ENCODE measurements at regions not wholly inside any gene's neighbourhood (a gene's known extent, or its start where the extent isn't known, plus 50 kb on each side); places are given as distances from the start of the nearest gene placed in this dataset.
"Not testable (repeated sequence)": the region's sequence is repeated elsewhere in the genome, so short reads cannot be mapped to it uniquely, and the experiment has no call there.

DNA sequence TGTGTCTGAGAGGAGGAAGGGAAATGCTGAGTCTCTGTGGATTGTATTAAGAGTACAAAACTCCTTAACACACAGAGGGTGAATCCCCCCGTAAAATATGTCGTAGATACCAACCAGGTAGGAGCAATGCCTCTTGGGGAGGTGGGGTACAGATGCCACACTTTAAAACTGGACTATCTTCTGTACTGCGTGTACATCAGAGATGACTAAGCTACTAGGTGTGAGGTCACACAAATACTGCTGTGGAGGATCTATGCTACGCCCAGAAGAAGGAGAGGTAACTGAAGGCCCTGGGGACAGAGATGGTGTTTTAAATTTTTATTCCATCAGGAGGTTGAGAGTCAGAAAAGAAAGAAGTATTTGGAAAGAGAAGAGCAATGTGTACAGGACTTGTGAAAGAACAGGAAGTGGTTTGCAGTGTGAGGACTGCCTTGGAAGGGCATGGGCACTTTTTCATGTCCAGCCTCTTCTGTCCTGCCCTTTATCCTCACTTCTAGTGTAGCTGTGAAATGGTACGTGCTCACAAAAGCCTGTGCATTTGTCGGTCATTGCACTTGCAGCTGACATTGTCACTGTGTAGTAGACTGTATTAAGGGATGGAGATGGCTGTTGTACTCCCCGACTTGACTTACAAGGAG, 287.8 kb upstream of the CHRM3 start:
- no peak for DNase-seq

DNA sequence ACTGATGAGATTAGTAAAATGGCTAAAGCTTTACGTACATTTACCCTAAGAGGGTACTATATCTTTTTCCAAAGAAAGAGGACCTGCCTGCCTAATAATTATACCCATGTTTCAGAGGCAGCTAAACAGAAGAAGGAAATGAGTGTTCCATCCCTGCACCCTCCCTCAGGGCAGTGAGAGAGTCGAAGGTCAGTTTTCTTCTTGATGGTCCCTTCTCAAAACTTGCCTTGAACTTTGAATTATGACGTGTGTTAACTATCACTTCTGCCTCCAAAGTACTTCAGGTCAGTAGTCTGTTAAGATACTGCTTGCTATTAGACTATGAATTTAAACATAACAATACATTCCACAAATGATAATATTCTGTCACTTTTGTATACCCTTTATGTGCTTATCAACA, 294.8 kb upstream of the CHRM3 start:
- DNase-seq: no peak

DNA sequence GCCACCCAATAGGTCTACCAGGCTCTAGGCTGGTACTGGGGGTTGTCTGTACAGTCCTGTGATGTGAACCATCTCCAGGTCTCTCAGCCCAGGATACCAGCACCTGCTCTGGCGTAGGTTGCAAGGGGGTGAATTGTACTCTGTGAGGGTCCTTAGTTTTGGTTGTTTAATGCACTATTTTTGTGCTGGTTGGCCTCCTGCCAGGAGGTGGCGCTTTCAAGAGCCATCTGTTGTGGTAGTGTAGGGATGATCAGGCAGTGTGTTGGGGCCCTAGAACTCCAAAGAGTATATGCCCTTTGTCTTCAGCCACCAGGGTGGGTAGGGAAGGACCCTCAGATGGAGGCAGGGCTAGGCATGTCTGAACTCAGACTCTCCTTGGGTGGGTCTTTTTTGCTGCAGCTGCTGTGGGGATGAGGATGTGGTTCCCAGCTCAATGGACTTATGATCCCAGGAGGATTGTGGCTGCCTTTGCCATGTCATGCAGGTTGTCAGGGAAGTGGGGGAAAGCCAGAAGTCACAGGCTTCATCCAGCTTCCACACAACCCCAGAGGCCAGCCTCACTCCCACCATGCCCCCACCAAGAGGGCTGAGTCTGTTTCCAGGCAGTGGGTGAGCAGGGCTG, 301.8 kb upstream of the CHRM3 start:
- no peak for DNase-seq

DNA sequence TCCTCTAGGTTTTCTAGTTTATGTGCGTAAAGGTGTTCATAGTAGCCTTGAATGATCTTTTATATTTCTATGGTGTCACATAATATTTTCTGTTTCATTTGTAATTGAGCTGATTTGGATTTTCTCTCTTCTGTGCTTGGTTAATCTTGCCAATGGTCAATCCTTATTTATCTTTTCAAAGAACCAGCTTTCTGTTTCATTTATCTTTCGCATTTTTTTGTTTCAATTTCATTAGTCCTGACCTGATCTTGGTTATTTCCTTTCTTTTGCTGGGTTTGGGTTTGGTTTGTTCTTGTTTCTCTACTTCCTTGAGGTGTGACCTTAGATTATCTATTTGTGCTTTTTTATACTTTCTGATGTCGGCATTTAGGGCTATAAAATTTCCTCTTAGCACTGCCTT, 304.4 kb upstream of the CHRM3 start:
- not testable (repeated sequence) for DNase-seq

DNA sequence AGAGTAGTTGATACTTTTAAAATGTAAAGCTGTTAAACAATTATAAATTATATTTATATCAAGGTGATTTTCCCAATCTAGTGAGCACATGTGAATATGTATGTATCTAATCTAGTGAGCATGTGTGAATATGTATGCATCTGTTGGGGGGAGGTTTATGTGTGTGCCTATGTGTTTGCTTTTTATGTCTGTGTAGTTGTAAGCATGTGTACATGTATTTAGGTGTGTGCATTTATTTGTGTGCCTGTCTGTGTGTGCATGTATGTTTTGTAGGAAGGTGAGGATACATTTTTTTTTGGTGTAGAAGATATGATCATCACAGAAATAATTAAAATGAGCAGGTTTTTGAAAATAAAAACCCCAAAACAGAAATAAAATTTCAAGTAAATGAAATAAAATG, 318.9 kb upstream of the CHRM3 start:
- DNase-seq: no peak

DNA sequence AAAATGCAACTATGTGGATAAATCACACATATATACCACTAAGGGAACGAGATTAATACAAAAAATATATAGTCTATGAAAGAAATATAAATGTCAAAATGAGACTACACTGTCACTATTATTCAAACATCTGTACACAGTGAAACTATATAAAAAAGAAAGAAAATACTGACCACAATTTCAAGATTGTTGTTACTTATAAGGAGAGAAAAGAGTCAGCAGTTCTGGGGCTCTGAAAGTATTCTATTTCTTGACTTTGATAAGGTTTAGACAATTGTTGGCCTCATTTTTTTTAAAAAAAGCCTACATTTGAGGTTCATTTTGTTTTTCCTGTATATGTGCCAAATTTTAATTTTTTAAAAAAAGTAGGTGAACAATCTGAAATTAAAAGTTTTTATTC, 319.3 kb upstream of the CHRM3 start:
- DNase-seq: no peak

DNA sequence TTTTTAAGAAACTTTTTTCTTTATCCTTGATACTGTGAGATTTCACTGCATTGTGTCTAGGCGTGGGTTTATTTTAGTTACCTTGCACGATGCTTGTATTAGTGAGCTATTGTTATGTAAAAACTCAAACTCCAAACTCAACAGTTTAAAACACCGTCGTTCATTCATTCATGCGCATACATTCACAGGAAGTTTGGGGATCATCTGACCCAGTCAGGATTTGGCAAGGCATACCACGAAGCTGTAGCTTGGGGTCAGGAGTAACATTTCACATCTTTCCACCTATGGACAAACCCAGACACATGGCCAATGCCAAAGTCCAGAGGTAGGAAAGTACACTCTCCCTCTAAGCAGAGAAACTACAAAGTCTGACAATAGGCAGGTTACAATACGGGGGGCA, 324.6 kb upstream of the CHRM3 start:
- DNase-seq: no peak

DNA sequence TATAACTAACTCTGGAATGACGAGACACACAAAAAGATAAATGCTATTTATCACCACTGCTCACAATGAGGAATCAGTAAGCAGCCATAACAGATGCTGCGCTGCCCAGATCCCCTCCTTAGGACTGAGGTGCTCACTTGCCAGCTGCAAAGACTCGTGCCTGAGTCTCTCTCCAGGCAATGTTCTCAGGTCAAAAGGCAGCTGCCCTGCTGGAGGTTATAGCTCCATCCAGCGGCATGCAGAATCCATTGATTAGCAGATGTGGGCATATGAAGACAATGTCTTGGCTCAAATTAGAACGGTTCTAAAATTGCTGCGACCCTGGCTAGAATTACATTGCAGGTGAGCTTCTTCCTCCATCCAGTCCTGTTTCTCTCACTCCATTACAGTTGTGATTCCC, 328.2 kb upstream of the CHRM3 start:
- no peak for DNase-seq

DNA sequence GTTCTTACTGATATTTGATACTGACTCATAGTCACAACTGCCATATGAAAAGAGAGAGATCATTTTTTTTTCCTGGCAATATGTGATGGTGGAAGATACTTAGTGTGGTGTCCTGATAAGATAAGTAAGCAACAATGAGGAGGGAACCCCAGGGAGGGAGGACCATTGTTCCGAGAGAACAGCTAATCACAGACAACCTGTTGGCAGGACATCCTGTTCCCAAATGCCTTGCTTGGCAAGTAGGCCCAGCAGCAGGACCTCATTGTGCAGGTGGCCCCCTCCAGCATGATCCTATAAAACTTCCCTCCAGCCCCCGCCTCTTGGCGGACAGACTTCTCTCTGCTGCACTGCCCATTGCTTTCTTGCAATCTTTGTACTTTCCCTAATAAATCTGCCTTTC, 329.4 kb upstream of the CHRM3 start:
- no peak for DNase-seq

DNA sequence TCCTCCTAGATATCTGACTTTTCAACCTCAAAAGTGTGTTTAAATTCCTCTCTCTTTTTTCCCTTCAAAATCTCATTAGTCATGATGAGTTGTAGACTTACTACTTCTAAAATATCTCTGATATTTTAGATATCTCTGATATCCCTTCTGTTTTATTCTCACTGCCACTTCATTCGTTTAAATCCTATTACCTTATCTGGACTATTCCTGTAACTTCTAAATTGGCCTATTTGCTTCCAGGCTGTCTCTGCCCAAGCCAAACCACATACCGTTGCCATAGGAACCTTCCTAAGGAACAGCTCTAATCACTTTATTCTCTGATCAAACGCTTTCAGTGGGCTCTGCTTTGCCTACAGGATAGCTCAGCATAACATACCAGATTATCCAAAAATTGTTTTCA, 333.1 kb upstream of the CHRM3 start:
- no peak for DNase-seq

DNA sequence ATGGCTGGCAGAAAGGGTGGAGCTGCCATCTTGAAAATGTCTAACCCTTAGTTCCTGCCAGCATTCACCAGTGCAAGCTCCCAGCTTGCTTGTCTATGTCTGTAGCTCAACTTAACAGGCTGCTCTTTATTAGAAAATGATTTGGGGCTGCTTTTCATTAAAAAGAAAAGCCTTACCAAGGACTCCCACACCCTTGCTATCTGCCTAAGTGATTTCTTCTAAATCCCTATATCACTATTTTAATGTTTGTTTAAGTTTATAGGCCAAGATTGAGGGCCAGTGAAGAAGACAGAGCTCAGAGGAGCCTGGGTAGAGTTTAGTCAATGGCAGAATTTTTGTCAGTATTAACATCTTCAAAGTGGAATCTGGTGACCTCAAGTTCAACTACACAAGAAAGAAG, 336.8 kb upstream of the CHRM3 start:
- no peak for DNase-seq

DNA sequence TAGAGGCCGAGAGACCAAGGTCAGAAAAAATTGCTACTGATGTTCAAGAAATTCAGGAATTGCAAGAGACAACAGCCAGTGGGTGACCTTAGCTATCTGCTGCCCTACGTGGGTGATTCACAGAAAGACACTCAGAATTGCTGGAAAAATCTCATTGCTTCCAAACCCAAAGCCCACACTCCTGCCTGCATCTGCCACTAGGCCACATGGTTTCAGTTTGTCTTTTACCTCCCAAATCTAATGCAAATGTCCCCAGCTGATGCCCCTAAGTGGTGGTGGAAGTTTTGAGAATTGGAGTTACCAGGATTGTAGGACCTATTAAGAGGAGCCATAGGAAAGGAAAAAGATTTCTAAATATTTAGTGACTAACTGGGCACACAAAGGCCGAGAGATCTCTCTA, 341.5 kb upstream of the CHRM3 start:
- DNase-seq: no peak

DNA sequence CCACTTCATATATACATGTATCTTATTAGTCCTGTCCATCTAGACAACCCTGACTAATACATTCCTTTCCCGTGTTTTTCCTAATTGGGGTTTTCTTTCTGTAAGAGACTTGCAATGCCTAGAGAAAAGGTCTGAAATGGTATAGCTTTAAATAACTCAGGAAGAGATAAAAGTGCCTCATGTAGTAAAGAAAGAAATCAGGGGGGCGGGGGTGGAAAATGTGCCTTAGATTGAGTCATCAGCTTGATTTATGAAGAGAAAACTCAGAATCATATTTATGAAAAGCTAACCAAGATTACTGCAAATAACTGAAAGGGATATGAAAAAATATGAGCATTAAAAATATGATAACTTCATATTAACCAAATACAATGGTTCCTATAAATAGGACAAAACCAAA, 345.8 kb upstream of the CHRM3 start:
- DNase-seq: no peak

DNA sequence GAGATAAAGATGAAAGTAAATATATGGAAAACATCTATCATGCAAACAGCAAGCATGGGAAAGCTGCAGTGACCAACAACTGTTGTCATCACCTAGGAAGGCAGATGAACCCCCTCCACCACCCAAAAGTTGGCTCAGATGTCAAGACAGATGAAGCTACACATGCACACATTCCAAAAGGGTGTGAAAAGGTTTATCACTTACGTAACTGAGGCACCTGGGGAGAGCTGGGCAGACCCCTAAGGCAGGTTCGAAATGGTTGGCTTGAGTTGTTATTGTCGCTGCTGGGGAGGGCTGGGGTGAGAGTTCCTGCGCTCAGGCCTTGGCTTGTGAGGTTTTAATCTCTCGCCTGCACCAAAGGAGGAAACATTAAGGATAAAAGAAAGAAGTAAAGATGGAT, 355.1 kb upstream of the CHRM3 start:
- DNase-seq: no peak

DNA sequence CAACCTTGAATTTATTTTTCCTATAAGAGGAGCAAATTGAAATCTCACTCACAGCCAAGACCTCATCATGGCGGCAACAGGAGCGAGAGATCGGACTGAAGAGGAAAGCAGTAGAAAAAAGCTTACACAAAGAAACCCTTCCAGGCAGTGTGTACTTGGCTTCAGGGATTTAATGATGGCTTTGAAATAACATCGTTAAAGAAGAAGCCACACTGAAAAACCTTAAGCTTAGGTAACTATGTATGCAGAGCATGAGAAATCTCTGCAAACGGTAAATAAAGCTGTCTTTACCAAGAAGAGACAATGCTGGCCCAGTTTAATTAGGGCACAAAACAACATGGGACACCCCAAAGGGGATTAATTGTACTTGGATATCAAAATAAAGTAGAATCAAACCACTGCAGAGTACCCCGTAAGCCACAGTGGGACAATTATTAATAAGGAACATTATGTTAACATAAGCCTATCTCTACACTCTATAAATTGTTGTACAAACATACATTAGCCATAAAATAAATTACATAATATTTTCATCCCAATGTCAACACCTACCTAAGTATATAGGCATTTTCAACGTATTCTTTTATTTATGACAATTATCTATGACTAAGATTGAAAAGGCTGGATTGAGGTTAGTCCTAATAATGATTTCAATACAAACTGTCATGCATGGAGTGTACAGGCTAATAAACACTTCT, 360.2 kb upstream of the CHRM3 start:
- no peak for DNase-seq

DNA sequence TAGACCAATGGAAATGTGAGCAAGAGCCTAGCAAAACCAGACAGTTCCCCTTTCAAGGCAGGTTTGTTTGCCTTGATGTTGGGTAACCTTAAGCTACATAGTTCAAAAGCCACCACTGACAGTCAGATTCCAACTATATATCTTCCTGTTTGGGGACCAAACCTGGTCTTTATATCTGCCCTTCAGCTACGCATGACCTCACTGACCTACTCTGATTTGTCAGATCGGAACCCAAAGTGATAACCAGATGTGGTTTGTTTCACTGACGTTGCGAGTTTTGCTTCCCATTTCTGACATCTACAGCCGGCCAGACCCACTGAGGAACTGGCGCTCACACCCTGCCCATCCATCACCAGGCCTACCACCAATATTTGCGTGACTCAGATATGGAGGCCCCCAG, 361.1 kb upstream of the CHRM3 start:
- no peak for DNase-seq

DNA sequence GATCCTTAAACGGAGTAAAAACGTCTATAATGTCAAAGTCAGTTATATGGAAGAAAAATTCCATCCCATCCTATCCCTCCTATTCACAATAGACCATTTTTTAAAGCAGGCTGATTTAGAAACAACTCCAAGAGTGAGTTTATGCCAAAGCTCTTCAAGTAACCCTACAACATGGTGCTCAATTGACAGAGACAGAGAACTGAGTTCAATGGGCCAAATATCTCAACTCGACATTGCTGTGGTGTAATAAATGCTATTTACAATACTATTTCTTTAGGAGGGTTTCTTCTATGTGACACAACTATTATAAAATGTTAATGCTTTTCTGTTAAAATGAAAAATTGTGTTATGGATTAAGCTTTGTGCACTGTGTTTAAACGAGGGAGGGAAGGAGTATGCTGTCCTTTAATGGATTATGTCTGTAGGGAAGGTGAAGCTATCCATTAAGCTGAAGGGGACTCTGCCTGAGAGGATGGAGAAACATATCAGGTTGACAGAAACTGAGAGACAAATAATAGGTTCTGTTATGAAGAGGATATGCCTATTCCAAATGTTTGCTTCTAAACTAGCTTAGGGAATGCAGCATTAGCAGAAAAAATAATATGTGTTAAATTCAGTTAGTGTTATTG, 362.5 kb upstream of the CHRM3 start:
- no peak for DNase-seq

DNA sequence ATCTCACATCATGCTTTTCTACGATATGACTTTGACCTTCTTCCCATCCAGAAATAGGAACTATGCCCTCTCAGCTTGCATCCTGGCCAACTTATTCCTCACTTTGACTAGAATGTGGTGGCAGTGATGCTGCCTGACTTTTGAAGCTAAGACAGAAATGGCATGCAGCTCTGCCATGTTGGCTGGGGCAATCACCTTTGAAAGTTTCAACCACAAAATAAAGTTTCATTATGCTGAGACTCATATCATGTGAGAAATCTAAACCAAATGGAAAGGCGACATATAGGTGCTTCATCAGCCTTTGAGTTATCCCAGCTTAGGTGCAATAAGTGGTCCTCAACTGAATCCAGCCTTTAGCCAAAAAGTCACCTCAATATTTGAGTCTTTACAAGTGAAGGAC, 370.0 kb upstream of the CHRM3 start:
- DNase-seq: no peak

DNA sequence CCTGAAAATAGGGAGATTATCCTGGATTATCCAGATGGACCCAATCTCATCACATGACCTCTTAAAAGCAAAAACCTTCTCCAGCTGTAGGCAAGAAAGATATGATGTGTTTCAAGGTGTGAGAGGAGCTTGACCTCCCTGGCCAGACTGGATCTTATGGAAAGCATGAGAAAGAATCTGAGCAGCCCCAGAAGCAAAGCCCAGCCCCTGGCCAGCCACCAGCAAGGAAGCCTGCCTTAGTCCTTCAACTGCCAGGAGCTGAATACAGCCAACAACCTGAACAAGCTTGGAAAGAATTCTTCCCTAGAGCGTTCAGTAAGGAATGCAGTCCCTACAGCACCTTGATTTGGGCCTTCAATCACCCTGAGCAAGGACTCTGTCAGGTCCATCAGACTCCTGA, 375.0 kb upstream of the CHRM3 start:
- no peak for DNase-seq

DNA sequence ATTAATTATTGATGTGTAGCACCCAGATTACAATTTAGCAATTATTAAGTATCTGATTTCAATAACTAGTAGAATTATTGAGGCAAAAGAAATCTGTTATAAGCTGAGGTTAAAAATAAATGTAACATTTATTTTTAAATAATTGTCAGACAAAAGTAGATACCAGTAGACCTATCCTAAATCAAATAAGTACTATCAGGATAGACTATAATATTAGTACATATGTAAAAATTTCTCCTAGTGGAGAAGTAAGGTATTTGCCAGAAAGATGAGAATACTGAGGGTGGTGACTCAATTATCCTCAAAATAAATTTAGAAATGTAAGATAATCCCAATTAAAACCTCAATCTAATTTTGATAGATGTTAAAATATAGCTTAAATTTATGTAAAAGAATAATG, 377.8 kb upstream of the CHRM3 start:
- DNase-seq: no peak

DNA sequence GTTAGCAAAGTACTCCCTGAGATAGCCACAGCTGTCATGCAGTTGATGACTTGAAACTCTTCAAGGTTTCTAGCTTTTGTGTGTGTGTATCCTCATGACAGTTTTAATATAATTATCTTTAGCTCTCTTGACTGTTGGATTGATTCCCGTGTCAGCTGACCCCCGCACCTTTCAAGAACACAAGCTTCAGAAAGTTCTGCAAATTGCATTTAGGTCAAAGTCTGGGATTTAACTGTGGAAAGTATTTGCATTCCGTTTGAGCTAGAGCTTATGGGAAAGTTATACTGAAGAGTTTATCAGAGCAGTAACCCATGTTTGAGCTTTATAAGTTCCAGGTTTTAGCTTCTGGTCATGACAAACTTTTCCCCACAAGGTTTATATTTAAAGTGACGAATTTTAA, 380.1 kb upstream of the CHRM3 start:
- DNase-seq: no peak

DNA sequence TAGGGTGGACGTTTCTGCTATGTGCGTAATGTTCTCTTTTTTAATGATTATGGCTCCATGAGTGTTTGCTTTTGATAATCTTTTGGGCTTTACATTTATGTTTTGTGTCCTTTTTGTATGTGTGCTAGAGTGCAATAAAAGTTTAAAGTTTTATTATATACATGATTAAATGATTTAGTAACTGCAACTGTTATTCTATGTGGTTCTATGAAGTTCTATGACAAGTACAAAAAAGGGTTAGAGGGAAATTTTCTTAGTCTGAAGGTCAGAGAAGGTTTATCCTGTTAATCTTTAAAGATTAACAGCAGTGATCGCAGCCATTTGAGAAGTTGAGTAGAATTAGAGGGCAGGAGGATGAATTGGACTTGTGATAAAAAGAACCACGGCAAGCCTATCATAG, 386.4 kb upstream of the CHRM3 start:
- no peak for DNase-seq

DNA sequence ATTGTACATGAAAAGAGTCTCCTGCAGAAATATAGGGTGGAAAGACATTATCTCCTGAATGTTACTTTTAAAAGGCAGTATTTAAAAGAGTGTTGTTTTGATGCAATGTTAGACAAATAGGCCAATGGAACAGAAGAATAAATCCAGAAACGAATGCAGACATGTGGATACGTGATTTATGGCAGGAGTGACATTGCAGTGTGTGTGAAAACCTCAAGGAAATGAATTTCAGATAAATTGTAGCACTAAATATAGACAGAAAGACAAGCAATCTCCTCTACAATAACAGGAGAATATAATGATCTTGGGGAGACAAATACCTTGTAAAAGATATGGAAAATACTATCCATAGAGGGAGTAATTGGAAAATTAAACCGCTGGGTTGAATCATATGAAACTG, 387.8 kb upstream of the CHRM3 start:
- no peak for DNase-seq

DNA sequence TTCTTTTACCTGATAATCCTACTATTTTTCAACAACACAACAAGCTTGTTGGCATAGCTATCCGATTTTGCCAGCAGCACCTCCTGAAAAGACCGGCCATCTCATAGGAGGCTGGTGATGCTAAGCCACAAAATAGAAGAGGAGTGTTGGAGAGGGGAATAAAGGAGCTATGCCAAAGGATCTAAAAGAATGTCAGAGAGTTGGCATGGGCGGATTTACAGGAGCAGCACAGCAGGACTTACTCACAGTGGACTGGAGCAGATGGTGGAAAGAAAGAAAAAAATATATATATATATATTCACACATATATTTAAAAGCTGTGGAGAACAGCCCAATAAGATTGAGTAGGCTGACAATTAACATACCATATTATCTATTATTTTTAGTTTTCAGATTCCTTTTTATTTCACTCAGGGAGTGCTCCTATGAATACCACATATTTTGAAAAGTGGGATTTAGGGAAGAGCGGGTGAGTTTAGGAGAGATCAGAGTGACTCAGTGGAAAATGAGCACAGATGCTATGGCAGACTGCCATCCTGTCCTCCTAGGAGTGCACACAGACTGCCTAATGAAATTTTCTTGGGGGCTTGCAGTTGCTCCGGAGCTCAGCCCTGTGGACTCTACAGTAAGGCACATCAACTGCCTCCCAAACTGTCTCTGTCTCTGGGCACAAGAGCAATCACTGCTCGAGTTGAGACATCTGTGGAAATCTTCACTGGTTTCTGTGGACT, 394.4 kb upstream of the CHRM3 start:
- no peak for DNase-seq

Measured in T1000 (cell line).